Brain microvascular endothelial cell (primary cell): ENCODE measurements at regions not wholly inside any gene's neighbourhood (a gene's known extent, or its start where the extent isn't known, plus 50 kb on each side); places are given as distances from the start of the nearest gene placed in this dataset.

ENCODE experiments used
- DNase-seq: peaks from one replicate; pipeline ENCODE4 v3.0.0-alpha.2; 2020
- H3K27ac ChIP-seq: fragments of 250-450 bp; sonication (Bioruptor Pico); 2 replicates; pipeline ENCODE4 v1.5.1; 2020; ENCODE audit warnings: mild to moderate bottlenecking, moderate library complexity
- H3K27me3 ChIP-seq: fragments of 250-450 bp; sonication (Bioruptor Pico); replicated peaks from 2 replicates; pipeline ENCODE4 v1.5.1; 2020; ENCODE audit warnings: mild to moderate bottlenecking
- H3K36me3 ChIP-seq: fragments of 250-450 bp; sonication (Bioruptor Pico); replicated peaks from 2 replicates; pipeline ENCODE4 v1.5.1; 2020; ENCODE audit warnings: mild to moderate bottlenecking
- H3K4me3 ChIP-seq: 2 replicates; pipeline ENCODE4 v1.5.1; 2011; ENCODE audit warnings: low read depth, mild to moderate bottlenecking, control low read depth, low read length, moderate library complexity
- in situ Hi-C: cut with HindIII; loops from 2 replicates; pipeline ENCODE4 v1.10.0; 2017; ENCODE audit warnings: low sequenced_read_pairs, low pct_ligation_motif_present
- TF ChIP-seq, protein P1 (sequence below): IDR thresholded peaks from 2 replicates; pipeline ENCODE4 v1.5.1; 2011; ENCODE audit warnings: low read depth, mild to moderate bottlenecking, moderate library complexity, low read length, control low read depth, inconsistent platforms; ENCODE audit errors: missing control alignments

DNA sequence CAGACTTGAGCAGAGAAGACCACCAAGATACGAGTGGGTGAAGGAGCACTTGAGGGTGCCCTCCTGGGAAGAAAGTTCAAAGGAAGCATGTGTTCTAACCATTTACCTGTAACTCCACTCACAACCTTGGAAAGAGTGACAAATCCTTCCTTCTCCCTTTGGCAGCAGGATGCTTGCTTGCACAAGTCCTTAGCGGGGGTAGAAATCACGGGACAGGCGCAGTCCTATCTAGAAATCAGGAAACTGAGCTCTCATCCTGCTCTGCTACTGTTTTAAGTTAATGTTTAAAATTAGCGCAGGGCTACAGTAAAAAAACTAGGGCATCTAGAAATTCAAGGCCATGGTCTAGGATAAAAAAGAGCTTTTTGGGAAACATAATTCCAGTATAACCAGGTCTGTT, 100.9 kb upstream of the PTPRM start:
- Histone ChIP-seq H3K36me3 (no peaks in the 10 kb centered on the region), H3K27me3 (no peaks in the 10 kb centered on the region), H3K27ac (no peak overlapping the region), H3K4me3 (no peak overlapping the region)
- TF ChIP-seq, protein P1, sequence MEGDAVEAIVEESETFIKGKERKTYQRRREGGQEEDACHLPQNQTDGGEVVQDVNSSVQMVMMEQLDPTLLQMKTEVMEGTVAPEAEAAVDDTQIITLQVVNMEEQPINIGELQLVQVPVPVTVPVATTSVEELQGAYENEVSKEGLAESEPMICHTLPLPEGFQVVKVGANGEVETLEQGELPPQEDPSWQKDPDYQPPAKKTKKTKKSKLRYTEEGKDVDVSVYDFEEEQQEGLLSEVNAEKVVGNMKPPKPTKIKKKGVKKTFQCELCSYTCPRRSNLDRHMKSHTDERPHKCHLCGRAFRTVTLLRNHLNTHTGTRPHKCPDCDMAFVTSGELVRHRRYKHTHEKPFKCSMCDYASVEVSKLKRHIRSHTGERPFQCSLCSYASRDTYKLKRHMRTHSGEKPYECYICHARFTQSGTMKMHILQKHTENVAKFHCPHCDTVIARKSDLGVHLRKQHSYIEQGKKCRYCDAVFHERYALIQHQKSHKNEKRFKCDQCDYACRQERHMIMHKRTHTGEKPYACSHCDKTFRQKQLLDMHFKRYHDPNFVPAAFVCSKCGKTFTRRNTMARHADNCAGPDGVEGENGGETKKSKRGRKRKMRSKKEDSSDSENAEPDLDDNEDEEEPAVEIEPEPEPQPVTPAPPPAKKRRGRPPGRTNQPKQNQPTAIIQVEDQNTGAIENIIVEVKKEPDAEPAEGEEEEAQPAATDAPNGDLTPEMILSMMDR: no peak
- in situ Hi-C loops: no loop called here
- DNase-seq: no peak

DNA sequence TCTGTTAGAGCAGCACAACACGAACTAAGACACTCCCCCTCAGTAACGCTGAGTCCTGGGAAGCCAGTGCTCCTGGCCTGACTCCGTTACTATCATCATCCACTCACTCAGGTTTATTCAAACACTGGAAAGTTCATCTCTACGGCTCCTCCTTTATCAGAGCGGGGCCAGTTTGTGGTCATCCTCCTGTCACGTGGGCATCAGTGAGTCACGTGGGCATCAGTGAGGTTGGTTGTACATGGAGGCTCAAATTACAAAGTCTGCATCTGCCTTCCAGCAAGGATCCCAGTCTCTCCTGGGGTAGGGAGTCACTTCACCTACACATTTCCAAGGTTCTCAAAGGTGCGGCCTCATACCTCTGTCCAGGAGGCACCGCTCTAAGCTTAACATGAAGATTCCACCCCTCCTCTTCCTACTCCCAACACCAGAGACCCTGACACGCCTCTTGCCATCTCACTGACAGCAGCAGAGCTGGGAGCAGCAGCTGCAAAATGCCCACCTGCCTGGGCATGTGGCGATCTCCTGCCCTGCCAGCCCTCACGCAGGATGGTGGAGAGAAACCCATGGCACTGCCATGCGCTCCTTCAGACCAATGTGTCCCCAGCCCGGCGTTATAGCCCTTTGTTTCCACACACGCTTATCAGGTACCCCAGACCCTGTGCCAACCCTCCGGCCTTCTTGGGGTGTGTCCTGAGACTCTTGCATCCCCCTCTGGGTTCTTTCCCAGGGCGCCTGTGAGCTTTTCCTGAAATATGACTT, 99.2 kb upstream of the PTPRM start:
- no peaks in the 10 kb centered on the region for H3K36me3 ChIP-seq
- TF ChIP-seq, protein P1: no peak
- DNase-seq: peak; percentile 23
- H3K4me3 ChIP-seq: no peak overlapping the region
- H3K27ac ChIP-seq: no peak overlapping the region
- H3K27me3 ChIP-seq: no peaks in the 10 kb centered on the region
- in situ Hi-C loops: no loop called here

GRCh38 chr18:7470101-7470500, 97.0 kb upstream of the PTPRM start:
- TF ChIP-seq, protein P1: no peak
- in situ Hi-C loops: no loop called here
- H3K27ac ChIP-seq: no peak overlapping the region

GRCh38 chr18:7470503-7470902, 96.6 kb upstream of the PTPRM start:
- Histone ChIP-seq H3K4me3 (no peak overlapping the region), H3K36me3 (no peaks in the 10 kb centered on the region), H3K27ac (no peak overlapping the region), H3K27me3 (no peaks in the 10 kb centered on the region)
- in situ Hi-C loops: no loop called here
- TF ChIP-seq, protein P1: no peak
- no peak for DNase-seq

More at GRCh38 chr18:7470101-7470500, 97.0 kb upstream of the PTPRM start:
- Histone ChIP-seq H3K27me3 (no peaks in the 10 kb centered on the region), H3K4me3 (no peak overlapping the region), H3K36me3 (no peaks in the 10 kb centered on the region)
- no peak for DNase-seq

DNA sequence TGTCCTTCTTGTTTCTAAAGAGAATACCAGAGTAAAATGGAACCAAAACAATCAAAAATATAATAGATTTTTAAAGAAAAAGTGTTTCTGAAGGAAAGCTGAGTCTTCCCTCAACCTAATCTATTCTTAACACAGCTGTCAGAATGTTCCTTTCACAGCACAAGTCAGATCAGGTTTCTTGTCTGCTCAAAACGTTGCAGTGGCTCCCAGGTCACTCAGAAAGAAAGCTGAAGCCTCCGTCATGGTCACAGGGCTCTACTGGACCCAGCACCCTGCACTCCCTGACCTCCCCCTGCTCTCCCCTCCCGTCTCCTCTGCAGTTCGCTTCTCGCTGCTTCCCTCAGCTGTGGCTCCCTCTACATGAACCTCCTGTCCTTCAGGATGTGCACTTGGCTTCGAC, 90.7 kb upstream of the PTPRM start:
- in situ Hi-C loops: no loop called here
- H3K27ac ChIP-seq: no peak overlapping the region
- TF ChIP-seq, protein P1: no peak
- no peak overlapping the region for H3K4me3 ChIP-seq
- no peaks in the 10 kb centered on the region for H3K36me3 ChIP-seq
- H3K27me3 ChIP-seq: no peaks in the 10 kb centered on the region
- DNase-seq: no peak

DNA sequence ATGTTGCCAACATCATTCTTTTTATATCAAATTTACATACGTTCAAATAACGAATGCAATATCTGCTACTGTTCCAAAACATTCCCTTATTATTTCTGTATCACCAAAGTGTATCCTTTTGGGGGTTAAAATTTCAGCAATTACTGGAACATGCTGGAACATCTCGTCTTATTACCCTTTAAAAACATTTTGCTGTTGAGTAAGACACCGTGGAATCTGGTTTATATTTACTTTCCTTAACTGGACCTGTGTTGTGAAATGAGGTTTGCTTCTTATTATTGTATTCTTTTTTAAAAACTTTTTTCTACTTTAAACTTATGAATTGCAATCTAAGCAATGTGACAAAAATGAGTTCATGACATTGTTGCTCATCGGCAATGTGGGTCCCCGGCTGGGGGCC, 87.4 kb upstream of the PTPRM start:
- in situ Hi-C loops: no loop called here
- DNase-seq: no peak
- no peaks in the 10 kb centered on the region for H3K27me3 ChIP-seq

More for the DNA sequence above, 87.4 kb upstream of the PTPRM start:
- TF ChIP-seq, protein P1: no peak
- Histone ChIP-seq H3K36me3 (no peaks in the 10 kb centered on the region), H3K27ac (no peak overlapping the region), H3K4me3 (no peak overlapping the region)
